ENCODE measurements at regions not wholly inside any gene's neighbourhood (a gene's known extent, or its start where the extent isn't known, plus 50 kb on each side); places are given as distances from the start of the nearest gene placed in this dataset.

DNA sequence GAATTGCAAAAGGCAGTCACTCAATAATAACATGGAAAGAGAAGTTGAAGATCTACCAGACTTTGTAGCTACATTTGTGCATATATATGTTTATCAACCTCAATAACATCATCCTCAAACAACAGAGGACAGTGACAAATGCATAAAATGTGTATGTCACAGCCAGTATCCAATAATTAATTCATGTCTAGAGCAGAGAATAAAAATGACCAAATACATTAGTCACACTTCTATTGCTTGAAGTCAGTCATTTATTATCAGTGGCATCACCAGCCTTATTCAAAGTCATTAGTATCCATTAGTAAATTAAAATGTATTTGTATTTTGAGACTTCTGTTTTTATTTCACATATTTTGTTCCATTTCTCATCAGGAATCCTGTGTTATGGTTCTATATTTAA lies 852.8 kb downstream of the XPNPEP1 start:
- TF ChIP-seq EZH2 (IDR thresholded peaks at IDR 0.05; ENCODE audit: borderline replicate concordance, low read length), result no peak
- TF ChIP-seq CTCF (IDR thresholded peaks at IDR 0.05; ENCODE audit: low read length), result no peak

Measured in OCI-LY1 (cell line).